Natural killer cell treated with Interleukin-12 subunit alpha and Interleukin-12 subunit beta and Interleukin-15 and Interleukin-18, amount 100 ng/mL, for 72 hours (primary cell): ENCODE measurements at regions not wholly inside any gene's neighbourhood (a gene's known extent, or its start where the extent isn't known, plus 50 kb on each side); places are given as distances from the start of the nearest gene placed in this dataset.
"Not testable (repeated sequence)": the region's sequence is repeated elsewhere in the genome, so short reads cannot be mapped to it uniquely, and the experiment has no call there.

ENCODE experiments used
- ATAC-seq, 2 donors: fragments of 150-1000 bp; cut with Tn5 transposase in 1 of 2; sonication (Bioruptor Pico), chemical (Tn5 transposase) in 1 of 2; 2 replicates each; pipeline ENCODE4 v1.10.0; 2021
- DNase-seq: peaks from one replicate; pipeline ENCODE4 v3.0.0; 2022; ENCODE audit warnings: low spot score
- H3K27ac Mint-ChIP-seq, 2 donors: 1 replicate in 1 of 2; 2 replicates in 1 of 2; pipeline ENCODE4 v1.8.0; 2022; ENCODE audit warnings: mixed read lengths in 2 of 2, mild to moderate bottlenecking in 1 of 2, moderate library complexity in 1 of 2
- H3K27me3 Mint-ChIP-seq, 2 donors: 1 replicate in 1 of 2; 2 replicates in 1 of 2; pipeline ENCODE4 v1.8.0; 2022; ENCODE audit warnings: mixed read lengths in 2 of 2
- H3K36me3 Mint-ChIP-seq: one replicate; pipeline ENCODE4 v1.8.0; 2022; ENCODE audit warnings: mixed read lengths
- H3K4me1 Mint-ChIP-seq, 2 donors: 1 replicate in 1 of 2; 2 replicates in 1 of 2; pipeline ENCODE4 v1.8.0; 2022; ENCODE audit warnings: low read depth in 2 of 2, mixed read lengths in 2 of 2, mild to moderate bottlenecking in 1 of 2
- H3K4me3 Mint-ChIP-seq: one replicate; pipeline ENCODE4 v1.8.0; 2022; ENCODE audit warnings: mixed read lengths
- H3K9me3 Mint-ChIP-seq: 2 replicates; pipeline ENCODE4 v1.8.0; 2022; ENCODE audit warnings: mixed read lengths

DNA sequence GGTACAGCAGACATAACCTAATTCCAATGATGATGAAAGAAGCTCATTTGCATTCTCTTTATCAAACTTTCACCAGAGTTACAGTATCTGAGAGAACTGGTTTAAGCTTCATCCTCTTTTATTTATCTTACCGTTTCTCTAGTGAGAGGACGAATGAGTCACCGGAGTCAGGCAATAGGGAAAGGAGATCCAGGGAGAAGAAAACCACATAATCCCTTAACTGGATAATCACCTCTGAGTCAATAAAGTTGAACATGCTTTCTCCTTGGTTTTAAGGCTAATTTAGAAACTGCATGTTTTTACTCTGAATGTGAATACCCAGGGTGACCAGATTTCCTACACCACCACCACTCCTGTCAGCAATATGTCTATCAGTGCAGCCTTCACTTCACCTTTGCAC is 313.7 kb upstream of the TBX18 start:
- no peak overlapping the region for H3K4me3 Mint-ChIP-seq
- DNase-seq (no peak), ATAC-seq (no peak)
- H3K27me3 Mint-ChIP-seq: no peaks in the 10 kb centered on the region
- H3K9me3 Mint-ChIP-seq: peaks cover 12% of the 10 kb centered on the region
- H3K27ac Mint-ChIP-seq: no peak overlapping the region
- no peaks in the 10 kb centered on the region for H3K4me1 Mint-ChIP-seq
- H3K36me3 Mint-ChIP-seq: no peaks in the 10 kb centered on the region

DNA sequence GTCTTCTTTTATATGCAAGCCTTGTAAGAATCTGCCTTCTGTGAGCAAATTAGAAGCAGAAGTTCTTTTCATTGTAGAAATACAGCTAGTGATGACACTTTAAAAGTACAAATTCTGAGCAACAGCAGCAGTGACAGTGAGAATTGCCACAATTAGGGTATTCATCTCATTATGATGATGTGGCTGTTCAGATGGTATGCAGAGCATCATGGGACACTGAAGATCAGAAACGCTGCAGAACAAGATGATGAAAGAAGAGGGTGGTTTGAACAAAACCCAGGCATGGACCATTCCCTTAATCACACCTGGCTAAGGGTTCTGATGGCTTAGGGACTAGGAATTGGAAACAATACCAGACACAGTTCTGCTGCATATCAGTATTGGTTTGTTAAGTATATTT is 312.7 kb upstream of the TBX18 start:
- H3K36me3 Mint-ChIP-seq: no peaks in the 10 kb centered on the region
- H3K27me3 Mint-ChIP-seq: no peaks in the 10 kb centered on the region
- no peak overlapping the region for H3K27ac Mint-ChIP-seq
- H3K4me1 Mint-ChIP-seq: no peaks in the 10 kb centered on the region
- H3K4me3 Mint-ChIP-seq: no peak overlapping the region
- no peak for ATAC-seq
- no peak for DNase-seq
- H3K9me3 Mint-ChIP-seq: peaks cover 11% of the 10 kb centered on the region

DNA sequence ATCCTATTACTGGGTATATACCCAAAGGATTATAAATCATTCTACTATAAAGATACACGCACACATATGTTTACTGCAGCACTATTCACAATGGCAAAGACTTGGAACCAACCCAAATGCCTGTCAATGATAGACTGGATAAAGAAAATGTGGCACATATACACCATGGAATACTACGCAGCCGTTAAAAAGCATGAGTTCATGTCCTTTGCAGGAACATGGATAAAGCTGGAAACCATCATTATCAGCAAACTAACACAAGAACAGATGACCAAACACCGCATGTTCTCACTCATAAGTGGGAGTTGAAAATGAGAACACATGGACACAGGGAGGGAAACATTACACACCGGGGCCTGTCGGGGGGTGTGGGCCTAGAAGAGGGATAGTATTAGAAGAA is 307.4 kb upstream of the TBX18 start:
- H3K4me3 Mint-ChIP-seq, H3K27ac Mint-ChIP-seq, H3K36me3 Mint-ChIP-seq, ATAC-seq, H3K27me3 Mint-ChIP-seq, DNase-seq, H3K4me1 Mint-ChIP-seq: not testable (repeated sequence)
- H3K9me3 Mint-ChIP-seq: peaks cover 16% of the 10 kb centered on the region

DNA sequence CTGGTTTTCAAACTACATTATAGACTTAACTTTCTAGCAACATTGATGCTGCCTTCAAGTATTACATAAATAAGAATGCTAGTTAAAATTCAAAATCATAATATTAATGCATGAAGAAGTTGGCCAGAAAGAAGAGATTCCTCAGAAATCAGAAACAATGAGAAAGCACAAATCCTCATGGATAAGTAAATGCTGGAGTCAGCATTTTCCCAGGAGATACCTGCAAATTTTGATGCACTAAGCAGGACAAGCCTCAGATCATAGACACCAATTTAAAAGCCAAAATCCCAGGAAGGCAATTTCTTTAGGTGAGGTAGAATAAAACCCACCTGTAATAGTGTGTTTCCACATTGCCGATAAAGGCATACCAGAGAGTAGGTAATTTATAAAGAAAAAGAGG is 305.2 kb upstream of the TBX18 start:
- no peak for ATAC-seq
- peaks cover 12% of the 10 kb centered on the region for H3K9me3 Mint-ChIP-seq
- no peak overlapping the region for H3K27ac Mint-ChIP-seq
- H3K27me3 Mint-ChIP-seq: no peaks in the 10 kb centered on the region
- no peaks in the 10 kb centered on the region for H3K4me1 Mint-ChIP-seq
- peaks cover 6% of the 10 kb centered on the region for H3K36me3 Mint-ChIP-seq
- H3K4me3 Mint-ChIP-seq: no peak overlapping the region
- no peak for DNase-seq

DNA sequence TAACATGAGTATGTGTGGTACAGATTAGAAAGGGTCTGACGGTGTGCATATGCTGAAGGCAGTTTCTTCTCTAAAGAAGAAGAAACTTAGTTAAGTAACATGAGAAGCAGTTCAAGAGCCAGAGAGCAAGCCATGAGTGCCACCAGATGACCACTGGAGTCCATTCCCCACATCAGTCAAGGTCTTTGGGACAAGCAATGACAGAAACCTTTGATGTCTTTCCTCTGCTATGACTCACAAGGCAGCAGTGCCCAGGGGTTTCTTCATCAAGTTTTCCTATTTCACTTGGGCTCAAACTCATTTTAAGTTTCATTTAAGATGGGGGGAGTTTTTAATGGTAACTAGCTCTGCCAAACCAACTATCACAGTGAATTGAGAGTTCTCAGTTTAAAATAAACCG is 303.8 kb upstream of the TBX18 start:
- H3K9me3 Mint-ChIP-seq: peaks cover 12% of the 10 kb centered on the region
- H3K27ac Mint-ChIP-seq: no peak overlapping the region
- no peak for ATAC-seq
- peaks cover 6% of the 10 kb centered on the region for H3K36me3 Mint-ChIP-seq
- H3K4me1 Mint-ChIP-seq: no peaks in the 10 kb centered on the region
- H3K27me3 Mint-ChIP-seq: no peaks in the 10 kb centered on the region
- H3K4me3 Mint-ChIP-seq: no peak overlapping the region
- no peak for DNase-seq

DNA sequence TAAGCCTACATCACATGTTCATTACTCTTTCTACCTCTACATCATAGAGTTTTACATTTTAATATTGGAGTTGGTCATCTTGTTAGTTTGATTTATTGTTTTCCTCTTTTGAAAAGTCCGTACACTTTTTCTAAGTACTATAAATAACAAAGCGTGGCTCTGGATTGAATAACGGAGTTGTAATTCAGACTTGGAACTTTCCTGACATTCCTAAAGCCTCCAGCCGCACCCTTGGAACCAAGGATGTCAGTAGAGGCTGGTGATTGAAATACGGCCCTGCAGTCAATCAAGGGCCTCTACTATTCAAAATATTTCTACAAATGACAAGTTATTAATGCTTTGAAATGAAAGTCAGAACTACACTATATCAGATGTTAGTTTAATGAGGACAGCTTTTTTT is 301.9 kb upstream of the TBX18 start:
- ATAC-seq (no peak), DNase-seq (no peak)
- Mint-ChIP-seq H3K27ac (no peak overlapping the region), H3K4me3 (no peak overlapping the region), H3K27me3 (no peaks in the 10 kb centered on the region), H3K36me3 (peaks cover 6% of the 10 kb centered on the region), H3K4me1 (no peaks in the 10 kb centered on the region), H3K9me3 (peaks cover 10% of the 10 kb centered on the region)

DNA sequence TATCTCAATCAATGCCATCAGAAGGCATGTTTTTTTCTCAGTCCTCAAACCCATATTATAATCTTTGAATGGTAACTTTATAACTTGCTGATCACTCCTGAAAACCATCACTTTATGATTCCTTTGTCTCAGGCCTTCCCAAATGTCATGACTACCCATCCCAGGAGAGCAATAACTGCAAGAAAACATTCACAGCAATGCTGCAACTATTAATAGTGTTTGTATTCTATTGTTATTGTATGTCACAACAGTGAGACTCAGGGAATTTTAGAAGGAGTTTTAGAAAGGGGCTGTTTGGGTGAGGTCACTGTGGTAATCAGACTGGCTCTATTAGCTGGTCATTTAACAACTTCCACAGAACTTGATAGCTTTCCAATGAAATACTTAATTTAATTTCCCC is 301.4 kb upstream of the TBX18 start:
- Mint-ChIP-seq H3K4me1 (no peaks in the 10 kb centered on the region), H3K9me3 (peaks cover 10% of the 10 kb centered on the region), H3K4me3 (no peak overlapping the region), H3K27me3 (no peaks in the 10 kb centered on the region), H3K36me3 (peaks cover 6% of the 10 kb centered on the region), H3K27ac (no peak overlapping the region)
- ATAC-seq (no peak), DNase-seq (no peak)

DNA sequence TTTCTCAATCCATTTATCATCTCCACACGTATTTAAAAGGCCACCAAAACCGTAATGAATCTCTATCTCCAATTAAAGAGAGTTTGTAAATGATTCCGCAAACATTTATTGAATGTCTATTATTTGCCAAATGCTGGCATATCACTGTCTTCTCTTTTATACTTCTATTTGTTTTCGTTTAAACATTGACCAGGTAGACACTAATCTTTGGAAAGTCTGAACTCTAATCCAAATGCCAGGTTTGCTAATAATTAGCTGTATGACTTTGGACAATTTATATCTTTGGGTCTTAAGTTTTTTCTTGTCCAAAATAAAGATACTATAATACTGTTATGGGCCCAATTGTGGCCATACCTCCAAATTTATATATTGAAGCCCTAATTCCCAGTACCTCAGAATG is 299.2 kb upstream of the TBX18 start:
- Mint-ChIP-seq H3K9me3 (peaks cover 5% of the 10 kb centered on the region), H3K27me3 (no peaks in the 10 kb centered on the region), H3K4me1 (no peaks in the 10 kb centered on the region), H3K36me3 (no peaks in the 10 kb centered on the region), H3K4me3 (no peak overlapping the region), H3K27ac (no peak overlapping the region)
- ATAC-seq: no peak
- DNase-seq: no peak

DNA sequence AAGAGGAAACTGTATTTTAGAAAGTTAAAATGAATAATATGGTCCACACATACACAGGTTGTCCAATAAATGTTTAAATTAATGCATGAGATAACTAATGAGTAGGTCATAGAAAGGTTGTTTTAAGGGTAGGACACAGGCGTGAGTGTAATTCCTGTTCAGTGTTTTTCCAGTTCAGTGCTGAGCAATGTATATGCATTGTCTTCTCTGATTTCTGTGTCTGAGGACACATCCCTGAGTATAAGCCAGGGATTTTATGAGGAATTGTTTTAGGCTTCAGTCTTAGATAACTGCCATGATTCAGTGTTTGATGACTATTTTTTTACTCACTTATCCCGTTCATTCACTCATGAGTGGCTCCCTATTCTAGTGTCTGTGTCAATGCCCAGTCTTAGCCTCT is 298.5 kb upstream of the TBX18 start:
- DNase-seq (no peak), ATAC-seq (no peak)
- H3K27me3 Mint-ChIP-seq: no peaks in the 10 kb centered on the region
- no peaks in the 10 kb centered on the region for H3K4me1 Mint-ChIP-seq
- H3K9me3 Mint-ChIP-seq: peaks cover under 1% of the 10 kb centered on the region
- no peak overlapping the region for H3K4me3 Mint-ChIP-seq
- H3K27ac Mint-ChIP-seq: no peak overlapping the region
- no peaks in the 10 kb centered on the region for H3K36me3 Mint-ChIP-seq

DNA sequence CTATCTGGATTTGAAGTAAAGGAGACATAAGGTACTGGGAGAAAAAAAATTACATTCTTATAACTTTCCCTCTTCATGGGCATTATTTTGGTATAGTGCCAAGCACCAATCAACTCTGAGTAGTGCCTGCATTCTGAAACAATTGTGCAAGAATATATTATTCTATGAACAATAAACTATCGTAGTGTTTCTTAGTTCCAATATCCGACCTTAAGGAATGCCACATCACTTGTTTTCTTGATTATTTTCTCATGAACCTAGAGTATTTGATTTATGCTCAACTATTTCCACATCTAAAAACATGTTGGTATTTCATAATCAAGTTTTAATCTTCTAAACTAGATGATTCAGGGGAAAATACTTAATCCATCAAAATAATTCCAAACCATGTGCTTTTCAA is 294.4 kb upstream of the TBX18 start:
- no peak for DNase-seq
- H3K4me1 Mint-ChIP-seq: no peaks in the 10 kb centered on the region
- H3K27ac Mint-ChIP-seq: no peak overlapping the region
- ATAC-seq: no peak
- peaks cover 3% of the 10 kb centered on the region for H3K9me3 Mint-ChIP-seq
- H3K27me3 Mint-ChIP-seq: no peaks in the 10 kb centered on the region
- no peaks in the 10 kb centered on the region for H3K36me3 Mint-ChIP-seq
- no peak overlapping the region for H3K4me3 Mint-ChIP-seq

DNA sequence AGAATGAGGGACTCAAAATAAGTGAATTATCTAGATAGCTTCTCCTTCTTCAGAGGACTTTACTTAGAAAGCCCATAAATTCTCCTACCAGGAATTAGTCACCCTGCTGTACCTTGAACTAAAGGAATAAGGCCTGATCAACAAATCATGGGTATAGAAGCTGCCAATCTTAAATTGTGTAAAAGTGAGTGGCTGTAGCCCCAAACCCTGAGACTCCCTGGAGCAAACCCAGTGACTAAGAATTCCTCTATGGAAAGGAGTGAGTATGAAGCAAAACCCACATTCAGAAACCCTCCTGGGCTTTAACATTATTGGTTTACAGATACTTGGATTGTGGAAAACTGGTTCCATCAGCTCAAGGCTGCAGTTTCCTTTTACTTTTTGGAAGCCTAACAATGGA is 285.8 kb upstream of the TBX18 start:
- H3K27me3 Mint-ChIP-seq: no peaks in the 10 kb centered on the region
- no peak for ATAC-seq
- H3K4me1 Mint-ChIP-seq: no peaks in the 10 kb centered on the region

DNA sequence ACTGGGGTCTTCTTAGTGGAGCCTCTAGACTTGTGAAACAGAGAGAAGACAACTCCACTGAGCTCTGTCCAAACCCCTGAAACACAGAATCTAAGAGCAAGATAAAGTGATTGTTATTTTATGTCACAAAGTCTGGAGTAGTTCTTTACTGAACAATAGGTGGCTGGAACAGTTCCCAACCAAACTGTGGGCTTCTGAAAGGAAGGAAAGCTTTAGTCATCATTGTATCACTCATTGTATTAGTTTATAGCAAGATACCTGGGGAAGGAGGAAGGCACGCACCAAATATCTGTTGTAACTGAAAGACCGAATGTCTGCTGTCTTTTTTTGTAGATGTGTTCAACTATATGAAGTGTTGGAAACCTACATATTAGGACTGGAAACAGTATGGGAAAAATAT is 284.9 kb upstream of the TBX18 start:
- Mint-ChIP-seq H3K27ac (no peak overlapping the region), H3K4me3 (no peak overlapping the region), H3K27me3 (no peaks in the 10 kb centered on the region), H3K9me3 (peaks cover 9% of the 10 kb centered on the region), H3K4me1 (no peaks in the 10 kb centered on the region), H3K36me3 (no peaks in the 10 kb centered on the region)
- DNase-seq (no peak), ATAC-seq (no peak)

More for the DNA sequence above, 285.8 kb upstream of the TBX18 start:
- no peak for DNase-seq
- Mint-ChIP-seq H3K9me3 (peaks cover 9% of the 10 kb centered on the region), H3K4me3 (no peak overlapping the region), H3K27ac (no peak overlapping the region), H3K36me3 (no peaks in the 10 kb centered on the region)

DNA sequence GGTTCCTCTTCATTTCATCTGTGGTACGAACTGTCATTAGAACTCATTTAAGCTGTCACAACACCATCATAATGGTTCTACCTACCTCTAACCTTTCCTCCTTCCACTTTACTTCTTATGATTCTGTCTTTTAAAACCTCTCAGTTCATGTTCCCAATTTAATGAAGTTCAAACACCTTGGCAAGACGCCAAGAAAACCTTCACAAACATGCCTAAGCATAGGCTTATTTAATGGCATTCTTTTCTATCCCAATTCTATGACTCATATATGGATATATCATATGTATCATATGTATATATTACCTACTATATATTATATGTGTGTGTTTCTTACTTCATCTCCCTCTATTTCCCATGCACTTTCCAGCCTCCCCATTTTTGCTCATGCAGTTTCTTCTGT is 283.4 kb upstream of the TBX18 start:
- H3K4me3 Mint-ChIP-seq: no peak overlapping the region
- H3K27me3 Mint-ChIP-seq: no peaks in the 10 kb centered on the region
- no peaks in the 10 kb centered on the region for H3K4me1 Mint-ChIP-seq
- ATAC-seq: no peak
- DNase-seq: no peak
- no peaks in the 10 kb centered on the region for H3K36me3 Mint-ChIP-seq
- H3K9me3 Mint-ChIP-seq: peaks cover 9% of the 10 kb centered on the region
- no peak overlapping the region for H3K27ac Mint-ChIP-seq

DNA sequence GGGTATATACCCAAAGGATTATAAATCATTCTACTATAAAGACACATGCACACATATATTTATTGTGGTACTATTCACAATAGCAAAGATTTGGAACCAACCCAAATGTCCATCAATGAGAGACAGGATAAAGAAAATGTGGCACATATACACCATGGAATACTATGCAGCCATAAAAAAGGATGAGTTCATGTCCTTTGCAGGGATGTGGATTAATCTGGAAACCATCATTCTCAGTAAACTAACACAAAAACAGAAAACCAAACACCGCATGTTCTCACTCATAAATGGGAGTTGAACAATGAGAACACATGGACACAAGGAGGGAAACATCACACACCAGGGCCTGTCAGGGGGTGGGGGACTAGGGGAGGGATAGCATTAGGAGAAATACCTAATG is 281.4 kb upstream of the TBX18 start:
- not testable (repeated sequence) for H3K27me3 Mint-ChIP-seq, DNase-seq, H3K4me1 Mint-ChIP-seq, H3K36me3 Mint-ChIP-seq, ATAC-seq, H3K27ac Mint-ChIP-seq, H3K4me3 Mint-ChIP-seq
- peaks cover 13% of the 10 kb centered on the region for H3K9me3 Mint-ChIP-seq

DNA sequence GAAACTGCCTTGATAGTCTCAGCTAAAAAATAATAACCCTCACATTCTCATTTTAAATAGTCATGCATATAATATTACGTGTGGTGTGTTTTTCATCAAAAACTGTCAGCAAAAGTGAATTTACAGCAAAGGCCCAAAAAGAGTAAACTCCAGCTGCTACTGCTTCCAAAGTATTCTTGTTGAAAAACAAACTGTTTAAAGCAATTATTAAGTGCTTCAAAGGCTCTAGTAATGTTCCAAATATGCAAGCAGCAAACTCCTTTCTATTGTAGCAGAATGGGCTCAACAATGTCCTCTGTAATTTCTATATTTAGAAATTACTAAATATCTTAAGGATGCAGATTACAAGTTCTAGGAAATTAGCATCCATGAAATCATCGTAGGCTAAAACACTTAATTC is 280.0 kb upstream of the TBX18 start:
- Mint-ChIP-seq H3K9me3 (peaks cover 13% of the 10 kb centered on the region), H3K27me3 (no peaks in the 10 kb centered on the region), H3K4me3 (no peak overlapping the region), H3K4me1 (no peaks in the 10 kb centered on the region), H3K27ac (no peak overlapping the region), H3K36me3 (no peaks in the 10 kb centered on the region)
- DNase-seq (no peak), ATAC-seq (no peak)
